ENCODE measurements at regions not wholly inside any gene's neighbourhood (a gene's known extent, or its start where the extent isn't known, plus 50 kb on each side); places are given as distances from the start of the nearest gene placed in this dataset.
A peak's percentile ranks its signal among the peaks of the same experiment; 100 is the strongest.

- no peak for DNase-seq
Measured at GRCh38 chr18:42561521-42561920, 554.0 kb downstream of the RIT2 start.

- DNase-seq, result no peak
Measured at GRCh38 chr18:42563995-42564394, 551.5 kb downstream of the RIT2 start.

GRCh38 chr18:42564761-42565160 is 550.7 kb downstream of the RIT2 start:
- no peak for DNase-seq

- no peak for DNase-seq
Measured at GRCh38 chr18:42568773-42569172, 546.7 kb downstream of the RIT2 start.

- peak; percentile 35 for DNase-seq
Measured at GRCh38 chr18:42574871-42575270, 540.6 kb downstream of the RIT2 start.

- DNase-seq, result no peak
Measured at GRCh38 chr18:42576124-42576523, 539.4 kb downstream of the RIT2 start.

- no peak for DNase-seq
Measured at GRCh38 chr18:42578792-42579191, 536.7 kb downstream of the RIT2 start.

GRCh38 chr18:42582266-42582665 is 533.2 kb downstream of the RIT2 start:
- no peak for DNase-seq

- no peak for DNase-seq
Measured at GRCh38 chr18:42583283-42583731, 532.2 kb downstream of the RIT2 start.

GRCh38 chr18:42586601-42587000 is 528.9 kb downstream of the RIT2 start:
- DNase-seq, result no peak

GRCh38 chr18:42588786-42589185 is 526.7 kb downstream of the RIT2 start:
- DNase-seq, result no peak

GRCh38 chr18:42604820-42605219 is 510.7 kb downstream of the RIT2 start:
- no peak for DNase-seq

GRCh38 chr18:42606886-42607495 is 508.5 kb downstream of the RIT2 start:
- no peak for DNase-seq

GRCh38 chr18:42611134-42611533 is 504.4 kb downstream of the RIT2 start:
- DNase-seq, result no peak

- DNase-seq, result no peak
Measured at GRCh38 chr18:42614619-42615293, 500.7 kb downstream of the RIT2 start.

GRCh38 chr18:42617221-42617620 is 498.3 kb downstream of the RIT2 start:
- DNase-seq, result no peak

- no peak for DNase-seq
Measured at GRCh38 chr18:42619771-42620170, 495.7 kb downstream of the RIT2 start.

GRCh38 chr18:42620657-42621056 is 494.8 kb downstream of the RIT2 start:
- DNase-seq, result no peak

- no peak for DNase-seq
Measured at GRCh38 chr18:42623935-42624334, 491.6 kb downstream of the RIT2 start.

- DNase-seq, result no peak
Measured at GRCh38 chr18:42632801-42633200, 482.7 kb downstream of the RIT2 start.

GRCh38 chr18:42635378-42636048 is 480.0 kb downstream of the RIT2 start:
- DNase-seq, result no peak

GRCh38 chr18:42636309-42636708 is 479.2 kb downstream of the RIT2 start:
- no peak for DNase-seq

GRCh38 chr18:42640160-42640559 is 475.3 kb downstream of the RIT2 start:
- DNase-seq, result no peak

GRCh38 chr18:42641996-42642395 is 473.5 kb downstream of the RIT2 start:
- no peak for DNase-seq
